ENCODE measurements at regions not wholly inside any gene's neighbourhood (a gene's known extent, or its start where the extent isn't known, plus 50 kb on each side); places are given as distances from the start of the nearest gene placed in this dataset.
"Not testable (repeated sequence)": the region's sequence is repeated elsewhere in the genome, so short reads cannot be mapped to it uniquely, and the experiment has no call there.

DNA sequence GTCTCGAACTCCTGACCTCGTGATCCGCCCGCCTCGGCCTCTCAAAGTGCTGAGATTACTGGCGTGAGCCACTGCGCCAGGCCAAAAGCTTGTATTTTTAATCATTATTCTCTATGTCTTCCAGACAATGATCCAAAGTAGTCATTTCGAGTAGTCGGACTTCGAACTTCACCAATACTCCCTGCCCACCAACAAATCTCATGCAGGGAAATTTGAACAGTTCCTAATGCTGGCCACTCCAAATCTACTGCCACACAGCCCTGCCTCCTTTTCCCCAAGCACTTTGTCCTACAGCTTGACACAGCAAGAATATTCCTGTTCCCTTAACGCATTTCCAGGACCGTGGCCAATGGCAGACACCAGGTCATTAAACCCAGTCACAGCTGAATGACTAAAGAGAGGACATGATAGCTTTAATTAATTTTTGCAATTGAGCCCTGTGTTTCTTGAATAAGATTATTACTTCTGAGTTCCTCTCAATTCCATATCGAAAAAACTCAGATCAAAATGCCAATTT is 142.3 kb upstream of the NRP1 start:
- no peak for DNase-seq (ENCODE audit: low spot score)

DNA sequence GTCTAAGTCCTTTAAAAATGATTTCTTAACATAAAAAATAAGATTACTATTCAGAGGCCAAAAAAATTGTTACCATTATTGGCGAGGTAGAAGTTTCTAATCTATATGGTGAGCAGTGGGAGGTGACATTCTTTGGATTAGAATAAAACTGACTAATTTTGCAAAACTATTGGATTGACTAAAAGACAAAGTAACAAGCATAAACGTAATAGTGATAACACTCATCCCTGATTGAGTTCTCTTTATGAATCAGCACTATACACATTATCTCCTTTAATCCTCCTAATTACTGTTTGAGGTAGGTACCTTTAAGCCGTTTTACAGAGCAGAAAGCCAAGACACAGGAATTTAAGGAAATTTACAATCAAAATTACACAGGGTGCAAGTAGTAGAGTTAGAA is 139.2 kb upstream of the NRP1 start:
- no peak for DNase-seq (ENCODE audit: low spot score)

DNA sequence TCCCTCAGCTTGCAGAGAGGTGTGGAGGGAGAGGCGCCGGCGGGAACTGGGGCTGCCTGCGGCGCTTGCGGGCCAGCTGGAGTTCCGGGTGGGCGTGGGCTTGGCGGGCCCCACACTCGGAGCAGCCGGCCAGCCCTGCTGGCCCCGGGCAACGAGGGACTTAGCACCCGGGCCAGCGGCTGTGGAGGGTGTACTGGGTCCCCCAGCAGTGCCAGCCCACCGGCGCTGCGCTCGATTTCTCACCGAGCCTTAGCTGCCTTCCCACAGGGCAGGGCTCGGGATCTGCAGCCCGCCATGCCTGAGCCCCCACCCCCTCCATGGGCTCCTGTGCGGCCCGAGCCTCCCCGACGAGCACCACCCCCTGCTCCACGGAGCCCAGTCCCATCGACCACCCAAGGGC is 133.5 kb upstream of the NRP1 start:
- not testable (repeated sequence) for DNase-seq (ENCODE audit: low spot score)

DNA sequence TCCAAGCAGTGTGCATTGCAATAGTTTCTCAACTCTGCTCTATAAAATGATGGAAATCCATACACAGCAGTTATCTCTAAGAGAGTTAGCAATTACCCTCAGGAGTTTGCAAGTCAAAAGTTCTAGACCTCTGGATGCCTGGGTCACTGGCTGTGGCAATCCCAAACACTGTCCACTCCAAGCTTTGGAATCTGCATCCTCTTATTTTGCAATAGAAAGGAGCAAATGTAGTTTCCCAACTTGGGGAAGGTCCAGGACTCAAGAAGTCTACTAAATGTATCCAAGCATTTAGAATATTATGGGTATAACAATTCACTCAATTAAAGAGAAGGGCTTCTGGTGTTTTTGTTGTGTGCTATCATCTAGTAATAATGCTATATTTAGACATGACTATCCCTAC is 131.3 kb upstream of the NRP1 start:
- no peak for DNase-seq (ENCODE audit: low spot score)

DNA sequence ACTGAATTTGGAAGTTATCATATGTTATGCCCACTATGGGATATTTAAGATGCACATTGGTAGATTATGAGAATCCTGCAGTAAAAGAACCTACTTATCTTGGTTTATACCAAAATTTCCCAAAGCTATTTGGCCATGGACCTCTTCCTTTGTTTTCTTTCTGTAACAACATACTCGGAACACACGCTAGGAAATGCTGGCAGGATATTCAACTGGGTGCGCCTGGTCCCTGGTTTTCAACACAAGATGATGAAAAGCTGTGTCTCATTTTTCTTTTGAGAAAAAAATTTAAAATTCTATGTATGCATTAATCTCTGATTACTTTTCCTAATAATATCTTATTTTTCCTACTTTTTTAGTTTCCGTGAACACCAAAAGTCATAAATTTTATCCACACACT is 128.5 kb upstream of the NRP1 start:
- DNase-seq (ENCODE audit: low spot score) = no peak

DNA sequence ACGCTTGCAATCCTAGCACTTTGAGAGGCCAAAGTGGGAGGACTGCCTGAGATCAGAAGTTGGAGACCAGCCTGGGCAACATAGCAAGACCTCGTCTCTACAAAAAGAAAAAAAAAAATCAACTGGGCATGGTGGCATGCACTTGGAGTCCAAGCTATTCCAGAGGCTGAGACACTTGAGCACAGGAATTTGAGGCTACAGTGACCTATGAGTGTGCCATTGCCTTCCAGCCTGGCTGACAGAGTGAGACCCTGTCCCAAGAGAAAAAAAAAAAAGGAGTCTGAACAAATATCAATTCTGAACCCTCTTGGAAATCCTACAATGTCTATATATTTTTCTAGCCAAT is 126.8 kb upstream of the NRP1 start:
- no peak for DNase-seq (ENCODE audit: low spot score)

DNA sequence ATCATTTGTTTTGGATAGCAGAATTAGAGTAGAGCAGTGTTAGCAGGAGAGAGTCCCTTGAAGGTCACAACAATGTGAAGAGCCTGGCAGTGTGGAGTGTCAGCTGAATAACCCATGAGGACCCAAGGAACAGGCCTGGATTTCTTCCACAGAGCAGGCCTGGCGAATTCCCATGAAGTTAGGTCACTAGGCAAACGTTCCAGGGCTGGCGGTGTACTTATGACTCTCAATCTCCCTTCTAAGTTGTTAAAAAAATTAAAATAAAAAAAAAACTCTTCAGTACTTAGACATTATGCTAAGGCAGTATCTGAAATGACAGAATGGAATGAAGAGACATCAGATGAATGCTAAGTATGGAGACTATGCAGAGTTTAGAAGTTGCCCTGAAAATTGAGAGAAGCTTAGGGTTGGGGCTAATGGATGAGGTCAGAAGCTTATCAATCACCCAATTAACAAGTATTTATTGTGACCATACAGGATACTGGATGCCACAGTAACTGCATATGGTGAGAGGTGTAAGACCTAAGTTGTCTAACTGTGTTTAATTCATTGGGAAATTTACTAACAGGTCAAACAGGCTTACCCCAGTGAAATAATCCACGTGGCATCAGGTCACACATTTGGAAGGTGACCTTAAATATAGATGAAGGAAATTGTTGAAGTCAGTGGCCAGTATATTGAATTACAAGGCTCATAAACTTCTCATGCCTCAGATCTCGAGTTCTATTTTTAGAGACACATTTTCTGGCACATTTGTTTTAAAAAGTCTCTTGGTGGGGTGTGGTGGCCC is 126.2 kb upstream of the NRP1 start:
- DNase-seq (ENCODE audit: low spot score) = no peak

DNA sequence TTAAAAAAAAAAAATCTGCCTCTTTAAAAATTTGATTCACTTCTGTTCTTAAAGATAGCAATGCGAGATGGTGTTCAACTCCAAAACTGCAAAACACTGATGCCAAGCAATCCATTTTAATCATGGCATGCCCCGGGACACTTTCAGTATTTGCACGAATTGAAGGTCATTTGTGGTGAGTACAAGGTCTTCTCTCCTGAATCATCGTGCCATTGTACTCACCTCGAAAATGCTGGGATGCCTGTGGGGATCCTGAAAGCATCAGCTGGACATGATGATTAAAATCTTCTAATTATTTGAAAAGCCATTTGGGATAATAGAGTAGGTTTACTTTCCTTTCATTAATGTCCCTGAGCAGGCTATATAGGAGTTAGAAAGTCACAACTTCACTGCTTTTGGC is 125.1 kb upstream of the NRP1 start:
- DNase-seq (ENCODE audit: low spot score) = peak; percentile 7

DNA sequence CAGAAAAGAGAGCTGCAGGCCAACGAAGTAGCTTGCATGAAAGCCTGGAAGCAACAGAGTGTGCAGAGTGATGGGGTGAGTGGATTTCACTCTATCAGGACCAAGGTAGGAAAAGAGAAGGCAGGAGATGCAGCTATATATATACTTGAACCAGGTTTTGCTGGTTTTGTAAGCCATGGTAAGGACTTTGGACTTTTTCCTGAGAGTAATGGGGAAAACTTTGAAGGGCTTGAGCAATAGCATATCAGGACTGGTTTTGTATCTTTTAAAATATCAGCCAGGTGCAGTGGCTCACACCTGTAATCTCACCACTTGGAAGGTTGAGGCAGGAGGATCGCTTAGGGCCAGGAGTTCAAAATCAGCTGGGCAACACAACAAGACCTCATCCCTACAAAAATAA is 120.6 kb upstream of the NRP1 start:
- no peak for DNase-seq (ENCODE audit: low spot score)

DNA sequence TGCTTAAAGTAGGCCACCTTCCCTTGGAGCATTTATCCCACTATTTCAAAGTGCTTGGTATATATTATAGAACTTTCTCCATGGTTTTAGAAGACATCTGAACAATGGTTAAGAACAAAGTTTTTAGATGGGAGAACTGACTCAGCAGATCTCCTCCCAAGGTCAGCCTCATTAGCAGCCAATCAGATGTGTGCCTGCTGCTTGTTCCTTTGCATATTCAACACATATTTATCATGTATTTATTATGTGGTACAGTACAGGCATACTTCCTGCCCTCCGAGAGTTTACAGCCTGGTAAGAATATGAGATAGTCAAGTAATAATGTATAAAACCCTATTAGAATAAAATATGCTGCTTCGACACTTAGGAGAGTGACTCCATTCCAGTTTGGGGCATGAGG is 120.1 kb upstream of the NRP1 start:
- no peak for DNase-seq (ENCODE audit: low spot score)

DNA sequence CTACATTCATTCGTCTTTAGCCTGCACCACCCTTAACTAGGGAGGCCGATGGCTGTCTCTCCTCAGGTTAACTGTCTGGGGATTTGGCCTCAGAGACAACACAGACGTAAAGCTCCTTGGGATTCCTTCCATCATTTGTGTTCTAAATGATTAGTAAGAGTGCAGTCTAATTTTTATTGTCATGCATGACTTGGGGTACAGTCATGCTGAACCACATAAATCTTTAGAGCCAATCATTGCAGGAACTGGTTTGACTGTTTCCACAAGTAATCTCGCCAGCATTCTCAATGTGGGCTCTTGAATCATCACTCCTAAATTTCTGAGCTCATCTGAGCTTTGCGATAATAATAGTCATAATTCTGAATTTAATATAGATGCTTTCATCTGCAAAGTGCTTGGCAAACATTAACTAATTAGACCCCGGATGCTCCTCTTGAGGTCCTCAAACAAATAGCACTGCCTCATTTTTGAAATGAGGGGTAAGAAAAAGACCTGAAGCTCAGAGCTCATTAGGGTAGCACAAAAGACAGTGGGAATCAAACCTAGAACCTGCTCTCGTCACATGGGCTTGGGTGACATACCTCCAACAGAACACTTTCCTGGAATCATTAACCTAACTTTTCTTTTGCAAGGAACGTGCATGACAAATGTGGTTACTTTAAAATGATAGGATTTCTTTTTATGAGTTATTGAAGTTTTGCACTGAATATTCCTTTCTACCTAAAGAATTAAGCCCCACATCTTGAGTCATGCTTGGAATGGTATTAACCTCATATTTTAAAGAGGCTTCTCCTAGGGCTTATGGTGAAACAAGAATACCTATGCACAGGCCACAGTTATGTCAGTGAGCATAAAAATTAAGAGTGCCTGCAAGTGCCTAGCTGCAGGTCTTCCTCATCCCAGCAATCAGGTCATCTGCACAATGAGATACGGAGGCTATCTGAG is 118.9 kb upstream of the NRP1 start:
- no peak for DNase-seq (ENCODE audit: low spot score)

DNA sequence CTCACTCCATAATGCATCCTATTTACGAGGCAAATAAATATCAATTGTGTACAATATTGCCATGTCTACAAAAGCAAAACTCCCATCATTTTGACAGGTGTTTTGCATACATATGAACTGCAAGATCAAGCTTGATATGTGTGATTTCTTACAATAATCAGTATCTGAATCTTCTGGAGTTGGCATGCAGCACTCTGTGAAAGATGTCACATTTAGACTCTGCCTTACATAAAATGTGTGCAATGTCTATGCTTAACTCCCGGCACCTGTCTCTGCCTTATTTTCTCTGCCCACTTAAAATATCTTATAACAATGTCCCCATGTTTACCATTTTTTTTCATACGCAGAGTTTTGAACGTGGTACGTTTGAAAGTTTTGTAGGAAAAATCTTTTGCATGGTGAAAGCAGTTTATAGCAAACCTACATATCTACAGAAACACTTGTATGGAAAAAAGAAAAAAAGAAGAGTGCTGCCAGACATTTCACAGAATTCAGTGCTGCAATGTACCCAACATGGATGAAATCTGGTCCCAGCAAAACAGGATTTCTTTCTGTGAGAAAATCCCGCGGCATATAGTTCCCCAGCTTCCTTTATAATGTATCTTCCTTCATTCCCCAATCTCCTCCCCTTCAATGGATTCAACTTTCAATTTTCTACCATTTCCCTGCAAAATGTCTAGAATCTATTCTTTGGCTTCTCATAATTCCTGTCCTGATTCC is 114.1 kb upstream of the NRP1 start:
- no peak for DNase-seq (ENCODE audit: low spot score)

DNA sequence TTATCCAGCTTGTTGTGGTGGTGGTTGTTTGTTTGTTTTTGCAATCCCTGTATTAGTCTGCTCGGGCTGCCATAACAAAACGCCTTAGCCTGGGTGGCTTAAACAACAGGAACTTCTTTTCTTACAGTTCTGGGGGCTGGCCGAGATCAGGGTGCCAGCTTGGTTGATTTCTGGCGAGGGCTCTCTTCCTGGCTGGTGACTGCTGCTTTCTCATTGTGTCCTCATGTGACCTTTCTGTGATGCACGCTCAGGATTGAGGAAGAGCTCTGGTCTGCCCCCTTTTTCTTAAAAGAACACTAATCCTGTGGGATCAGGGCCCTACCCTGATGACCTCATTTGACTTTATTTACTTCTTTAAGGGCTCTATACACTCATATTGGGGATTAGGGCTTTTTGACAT is 107.1 kb upstream of the NRP1 start:
- no peak for DNase-seq (ENCODE audit: low spot score)

DNA sequence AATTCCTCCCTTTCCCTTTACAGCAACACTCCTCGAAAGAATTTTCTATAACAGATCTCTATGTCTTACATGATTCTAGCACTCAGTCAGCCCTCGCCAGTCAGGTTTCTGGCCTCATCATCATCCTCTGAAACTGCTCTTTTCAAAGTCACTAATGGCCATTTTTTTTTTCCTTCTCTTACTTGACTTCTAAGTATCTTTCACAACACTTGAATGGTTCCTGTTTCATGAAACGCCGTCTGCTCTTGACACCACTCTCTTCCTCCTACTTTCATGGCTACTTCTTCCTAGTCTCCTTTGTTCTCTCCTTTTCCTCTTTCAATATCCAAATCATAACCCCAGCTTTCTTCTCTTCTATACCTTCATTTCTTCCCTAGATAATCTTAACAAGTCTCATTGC is 100.5 kb upstream of the NRP1 start:
- DNase-seq (ENCODE audit: low spot score) = no peak

DNA sequence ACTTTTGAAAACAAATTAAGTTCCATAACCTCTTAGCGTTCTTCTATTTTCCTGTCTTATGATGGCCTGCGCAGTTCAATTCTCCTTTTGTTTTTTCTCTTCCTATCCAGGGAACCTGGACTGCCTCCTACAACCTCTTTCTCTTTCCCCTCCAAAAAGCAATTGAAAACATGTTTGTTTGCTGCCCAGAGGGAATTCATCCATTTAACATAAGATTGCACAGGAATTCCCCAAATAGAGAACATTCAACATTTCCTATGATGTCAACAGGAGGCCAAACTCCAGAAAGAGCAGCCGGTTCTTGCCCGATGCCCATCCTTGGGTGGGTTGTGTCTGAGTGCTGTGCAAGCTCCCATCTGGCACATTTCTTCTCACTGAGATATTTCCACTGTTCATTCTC is 94.2 kb upstream of the NRP1 start:
- no peak for DNase-seq (ENCODE audit: low spot score)

DNA sequence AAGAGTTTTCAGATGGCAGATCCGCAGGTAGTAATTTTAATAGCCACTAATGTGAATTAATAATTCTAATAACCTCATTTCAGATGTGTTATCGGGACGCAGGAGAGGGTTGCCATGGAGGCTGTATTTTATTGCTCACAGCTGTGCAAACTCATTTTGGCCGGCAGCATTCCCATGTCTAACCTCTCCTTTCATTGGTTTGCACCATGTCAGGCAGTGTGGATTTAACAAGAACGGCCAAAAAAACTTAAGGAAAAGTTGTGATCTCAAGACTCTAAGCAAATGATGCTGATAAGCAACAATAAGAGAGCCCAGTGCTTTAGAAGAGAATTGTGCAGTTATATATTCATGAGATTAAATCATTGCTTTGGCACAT is 88.7 kb upstream of the NRP1 start:
- no peak for DNase-seq (ENCODE audit: low spot score)

DNA sequence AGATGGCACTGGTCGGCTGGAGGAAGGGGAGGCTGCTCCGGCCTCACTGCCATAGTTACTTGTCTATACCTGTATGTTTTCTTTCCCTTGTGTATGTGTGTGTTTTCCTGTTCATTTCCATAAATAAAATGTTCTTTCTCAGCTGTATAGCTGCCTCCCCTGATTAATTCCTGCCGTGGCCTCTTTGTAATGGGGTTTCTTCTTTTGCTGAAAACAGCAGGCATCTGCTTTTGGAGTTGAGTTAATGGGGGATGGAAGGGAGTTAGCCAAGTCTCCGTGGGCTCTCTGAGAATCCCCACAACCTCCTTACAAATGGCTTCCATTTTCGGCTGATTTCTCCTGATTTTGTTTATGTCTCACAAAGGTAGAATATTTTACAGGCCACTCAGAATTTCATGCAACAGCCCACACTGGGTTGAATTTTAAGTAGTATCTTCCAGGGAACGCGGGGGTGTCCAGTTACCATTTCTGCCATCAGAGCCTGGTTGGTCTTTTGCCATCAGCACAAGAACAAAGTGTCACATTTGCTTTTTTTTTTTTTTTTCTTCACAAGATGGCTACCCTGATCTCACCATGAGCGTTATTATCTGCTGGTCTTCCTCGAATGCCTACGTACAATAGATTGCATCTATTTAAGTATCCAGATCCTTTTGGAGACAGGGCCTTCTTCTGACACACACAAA is 88.1 kb upstream of the NRP1 start:
- no peak for DNase-seq (ENCODE audit: low spot score)

DNA sequence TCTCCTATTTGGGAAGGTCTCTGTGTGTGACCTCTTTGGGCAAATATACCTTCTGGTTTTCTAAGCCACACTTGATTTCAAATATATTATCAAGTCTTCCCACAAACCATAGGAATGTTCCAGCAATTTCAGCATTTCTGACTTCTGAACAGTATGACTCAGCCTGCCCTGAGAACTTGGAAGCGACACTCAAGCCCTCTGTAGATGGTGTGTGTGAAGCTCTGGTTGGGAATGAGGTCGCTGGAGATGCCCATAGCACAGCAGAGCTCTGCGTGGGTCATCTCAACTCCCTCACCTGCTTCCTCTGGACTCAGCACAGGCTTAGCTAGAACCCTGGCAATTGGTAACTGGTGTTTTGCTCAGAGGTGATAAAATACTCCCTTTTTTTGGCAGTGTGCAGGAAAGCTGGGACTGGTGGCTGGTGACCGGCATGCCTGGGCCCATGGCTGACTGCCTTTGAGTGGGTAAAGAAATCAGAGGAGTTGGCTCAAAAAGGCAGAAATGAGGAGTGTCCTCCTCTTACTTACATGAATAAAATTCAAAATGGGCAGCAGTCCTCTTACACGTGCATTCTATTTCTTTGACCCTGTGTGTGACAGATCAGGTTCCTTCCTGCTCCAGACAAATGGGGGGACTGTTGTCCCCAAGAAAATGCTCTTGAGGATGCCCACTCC is 87.5 kb upstream of the NRP1 start:
- DNase-seq (ENCODE audit: low spot score) = peak; percentile 26

DNA sequence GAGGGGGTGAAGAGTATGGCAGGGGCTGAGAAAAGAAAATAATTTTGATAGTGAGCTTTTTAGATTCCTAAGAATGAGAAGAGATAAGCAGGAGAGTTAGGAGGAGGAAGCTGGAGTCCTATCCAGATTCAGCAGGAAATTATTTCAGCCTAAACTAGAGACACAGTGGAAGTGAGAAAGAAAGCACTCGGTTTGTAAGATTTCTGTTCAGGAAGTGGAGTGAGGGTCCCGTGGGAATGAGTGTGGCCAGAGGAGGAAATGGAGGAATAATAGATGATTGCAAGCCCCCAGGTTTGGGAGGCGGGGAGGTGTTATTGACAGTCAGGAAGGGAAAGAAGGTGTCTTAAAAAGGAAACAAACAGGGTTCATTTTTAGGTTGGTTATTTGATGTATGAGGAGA is 84.8 kb upstream of the NRP1 start:
- DNase-seq (ENCODE audit: low spot score) = no peak

DNA sequence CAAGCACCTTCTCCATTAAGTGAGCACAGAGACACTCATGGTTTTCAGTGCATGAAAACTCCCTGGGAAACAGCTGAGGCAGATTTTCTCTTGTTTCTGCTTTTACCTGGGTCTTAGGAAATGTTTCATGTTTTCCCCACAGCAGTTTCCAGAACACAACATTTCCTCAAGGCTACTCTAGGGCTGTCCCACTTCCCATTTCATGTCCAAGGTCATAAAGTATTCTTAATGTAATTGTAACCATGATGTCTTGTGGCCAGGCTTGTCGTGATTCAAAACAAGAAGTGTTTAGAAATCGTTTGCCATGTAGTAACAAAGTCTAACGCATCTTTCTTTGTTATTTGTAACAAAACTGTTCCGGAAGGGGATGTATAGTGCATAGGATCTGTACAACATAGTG is 83.8 kb upstream of the NRP1 start:
- DNase-seq (ENCODE audit: low spot score) = no peak

DNA sequence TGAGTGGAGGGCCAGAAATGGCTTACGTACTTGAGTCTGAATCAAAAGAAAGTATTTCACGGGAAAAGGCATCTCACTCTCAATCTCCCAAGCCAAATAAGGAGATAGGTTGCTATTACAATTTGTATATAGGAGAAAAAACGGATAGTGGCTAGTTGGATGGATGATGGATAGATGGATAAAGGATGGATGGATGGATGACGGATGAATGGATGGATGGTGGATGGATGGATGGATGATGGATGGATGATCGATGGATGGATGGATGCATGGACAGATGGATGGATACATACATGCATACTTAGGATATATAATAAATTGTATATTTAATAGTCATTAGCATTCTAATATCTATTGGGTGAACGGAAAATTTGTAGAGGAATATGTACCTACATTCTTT is 82.2 kb upstream of the NRP1 start:
- no peak for DNase-seq (ENCODE audit: low spot score)

DNA sequence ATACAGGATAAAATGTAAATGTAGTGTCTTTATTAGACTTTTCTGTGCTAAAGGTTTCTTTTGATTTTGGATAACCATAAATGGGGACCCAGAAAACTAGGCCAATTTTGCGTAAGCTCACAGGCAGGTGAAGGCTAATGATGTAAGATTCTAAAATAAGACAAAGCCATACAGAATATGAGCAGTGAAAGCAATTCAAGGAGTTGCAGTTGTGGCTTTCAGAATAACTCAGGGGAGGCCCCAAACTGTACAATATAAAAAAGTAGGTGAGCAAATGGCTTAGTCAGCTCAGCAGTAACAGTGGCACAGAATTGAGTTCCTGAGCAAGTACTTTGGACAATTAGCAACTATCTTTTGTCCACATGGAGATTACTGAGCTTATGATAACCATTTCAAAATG is 81.7 kb upstream of the NRP1 start:
- DNase-seq (ENCODE audit: low spot score) = no peak

Measured in SW480 (cell line).